NCI-H82 treated with DMSO at 0.1 percent for 48 hours (cell line): ENCODE measurements at regions not wholly inside any gene's neighbourhood (a gene's known extent, or its start where the extent isn't known, plus 50 kb on each side); places are given as distances from the start of the nearest gene placed in this dataset.

Experiments
- DNase-seq: peaks from one replicate; lab custom pipeline; 2025; ENCODE audit not compliant: unreplicated experiment; lab: John Stamatoyannopoulos, UW

DNA sequence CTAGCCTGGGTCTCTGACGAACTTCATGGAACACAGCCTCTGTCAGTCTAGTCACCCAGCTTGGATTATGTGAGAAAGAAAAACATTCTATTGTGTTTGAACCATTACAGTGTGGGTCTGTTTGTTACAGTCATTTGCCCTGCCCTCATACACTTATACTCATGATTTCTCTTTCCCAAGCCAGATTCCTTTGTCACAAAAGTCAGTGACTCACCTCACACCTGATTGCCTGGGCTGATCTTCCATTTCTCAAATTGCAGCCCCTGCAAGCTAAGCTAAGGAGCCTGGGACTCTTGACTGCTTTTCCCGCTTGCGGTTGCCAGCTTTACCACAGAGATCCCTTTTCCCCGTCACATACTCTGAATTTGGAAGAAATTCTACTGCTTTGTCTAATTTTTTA, 395.9 kb downstream of the SAMD5 start:
- DNase-seq: no peak

DNA sequence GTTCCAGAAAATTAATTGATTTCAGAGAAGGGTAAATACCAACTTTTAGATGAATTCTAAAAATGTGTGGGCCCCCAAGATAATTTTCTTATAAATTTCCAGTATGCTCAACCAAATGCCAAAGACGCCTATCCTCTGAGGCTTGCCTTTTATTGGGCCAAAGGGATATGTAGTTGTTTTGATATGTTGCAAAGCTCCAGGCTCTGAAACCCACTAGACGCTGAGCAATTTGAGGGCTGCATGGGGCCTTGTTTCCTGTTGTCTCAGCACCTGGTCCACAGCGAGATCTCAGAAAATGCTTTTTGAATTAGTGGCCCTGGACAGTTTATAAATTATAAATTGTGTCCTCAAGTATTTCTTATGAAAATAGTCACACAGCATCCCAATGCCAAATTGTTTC, 397.2 kb downstream of the SAMD5 start:
- DNase-seq: no peak

DNA sequence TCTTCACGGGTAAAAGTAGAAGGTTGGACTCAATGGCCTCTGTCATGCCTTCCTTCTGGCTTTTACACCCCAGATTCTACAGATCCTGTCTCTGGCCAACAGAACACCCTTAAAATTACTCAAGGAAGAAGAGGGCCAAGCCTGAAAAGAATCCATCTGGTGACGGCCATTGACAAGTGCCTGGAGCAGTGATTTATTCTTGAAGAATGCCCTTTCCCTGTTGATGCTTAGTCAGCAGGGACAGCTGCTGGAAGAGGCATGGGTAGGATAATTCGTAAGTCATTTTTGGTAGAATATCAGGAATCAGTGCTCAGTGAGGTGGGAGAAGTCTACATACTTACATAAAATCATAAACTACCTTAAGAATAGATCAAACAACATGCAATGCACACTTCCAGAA, 397.9 kb downstream of the SAMD5 start:
- no peak for DNase-seq

DNA sequence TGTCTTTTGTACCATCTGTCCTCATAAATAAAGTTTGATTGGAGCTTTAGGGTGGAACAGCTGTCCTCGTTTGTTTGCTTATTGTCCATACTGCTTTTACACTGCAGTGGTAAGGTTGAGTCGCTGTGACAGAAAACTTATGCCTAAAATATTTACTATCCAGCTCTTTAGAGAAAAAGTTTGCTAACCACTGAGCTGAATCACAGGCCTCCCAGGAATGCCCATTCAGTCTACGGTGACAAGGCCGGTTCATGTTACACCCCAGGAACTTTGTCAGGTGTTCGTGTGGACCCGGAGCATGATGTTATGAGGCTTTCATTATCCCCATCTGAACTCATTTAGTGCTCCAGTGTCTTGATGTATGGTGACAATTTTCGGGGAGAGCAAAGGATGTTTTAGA, 401.1 kb downstream of the SAMD5 start:
- no peak for DNase-seq

DNA sequence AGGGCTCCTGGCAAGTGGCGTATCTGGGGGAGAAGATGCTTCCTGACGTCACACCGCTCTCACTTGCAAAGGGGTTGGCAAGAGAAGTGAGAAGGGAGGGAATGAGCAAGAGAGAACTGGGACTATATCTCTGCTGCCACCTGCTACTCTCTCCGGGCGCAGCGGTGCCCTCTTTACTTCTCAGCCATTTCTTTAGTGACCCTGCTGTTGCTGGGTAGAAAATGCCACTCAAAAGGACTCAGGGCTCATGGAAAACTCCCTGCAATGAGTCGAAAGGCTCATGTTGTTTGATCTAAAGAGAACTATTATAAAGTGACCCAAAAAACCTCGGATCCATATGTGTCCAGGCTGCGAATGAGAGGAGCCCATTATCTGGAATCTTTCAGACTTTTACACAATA, 401.8 kb downstream of the SAMD5 start:
- no peak for DNase-seq

DNA sequence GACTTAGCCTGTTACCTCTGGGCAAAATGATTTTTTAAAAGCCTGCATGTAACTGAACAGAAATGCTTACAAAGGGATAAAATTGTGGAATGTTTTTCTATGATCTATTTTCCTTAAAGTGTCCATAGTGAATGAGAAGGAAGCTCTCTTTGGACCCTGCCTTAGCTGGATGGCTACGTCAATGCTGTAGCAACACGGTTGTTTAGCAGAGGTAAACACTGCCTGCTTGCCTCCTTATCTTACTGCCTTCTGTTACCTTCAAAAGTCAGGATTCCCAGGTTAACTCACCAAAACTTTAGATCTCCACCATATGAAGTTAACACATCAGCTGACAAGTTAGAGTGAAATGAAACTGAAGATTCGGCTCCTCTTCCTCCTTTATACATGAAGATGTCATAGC, 402.6 kb downstream of the SAMD5 start:
- DNase-seq: no peak

DNA sequence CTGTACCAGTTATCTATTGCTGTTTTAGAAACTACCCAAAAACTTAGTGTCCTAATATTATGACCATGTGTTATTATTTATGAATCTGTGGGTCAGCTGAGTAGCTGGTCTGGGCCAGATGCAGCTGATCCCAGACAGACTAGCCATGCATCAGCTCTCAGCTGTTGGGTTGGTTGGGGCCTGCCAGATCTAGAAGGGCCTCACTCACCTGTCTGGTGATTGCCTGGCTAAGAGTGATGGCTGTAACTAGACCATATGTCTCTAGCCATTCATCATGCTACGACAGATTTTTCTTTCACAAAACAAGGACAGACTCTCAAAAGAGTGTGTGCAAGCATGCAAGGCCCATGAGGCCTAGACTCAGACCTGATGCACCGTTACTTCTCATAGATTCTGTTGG, 403.2 kb downstream of the SAMD5 start:
- no peak for DNase-seq

DNA sequence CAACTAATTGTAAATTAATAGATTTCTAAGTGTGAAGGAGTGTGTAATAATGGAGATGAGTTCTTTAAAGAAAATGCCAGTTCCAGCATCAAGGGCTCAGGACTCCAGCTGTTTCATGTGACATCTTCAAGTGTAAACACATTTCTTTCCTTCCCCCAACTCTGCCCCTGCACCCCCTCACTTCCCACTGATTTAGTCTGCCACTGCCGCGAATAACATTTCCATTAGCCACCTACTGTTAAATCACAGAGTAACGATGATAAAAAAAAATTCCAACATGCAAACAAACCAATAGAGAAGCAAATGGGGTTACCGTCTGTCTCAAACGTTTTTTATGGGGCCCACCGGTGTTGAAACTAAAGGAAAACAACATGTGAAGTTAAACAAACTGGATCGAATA, 414.3 kb downstream of the SAMD5 start:
- DNase-seq: no peak

DNA sequence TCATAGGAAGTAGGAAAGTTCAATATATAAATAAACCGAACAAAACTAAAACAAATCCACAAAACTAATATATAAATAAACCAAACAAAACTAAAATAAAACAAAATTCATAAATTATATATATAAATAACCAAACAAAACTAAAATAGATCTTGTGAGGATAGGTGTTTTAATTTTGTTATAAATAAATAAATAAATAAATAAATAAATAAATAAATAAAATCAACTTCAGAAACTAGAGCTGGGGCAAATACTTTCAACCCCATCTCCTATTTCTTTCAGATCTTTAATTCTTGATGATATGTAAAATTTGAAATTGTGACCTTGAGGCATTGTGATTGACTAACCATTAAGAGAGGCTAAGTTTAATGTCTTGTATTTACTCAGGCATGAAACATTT, 416.1 kb downstream of the SAMD5 start:
- no peak for DNase-seq

DNA sequence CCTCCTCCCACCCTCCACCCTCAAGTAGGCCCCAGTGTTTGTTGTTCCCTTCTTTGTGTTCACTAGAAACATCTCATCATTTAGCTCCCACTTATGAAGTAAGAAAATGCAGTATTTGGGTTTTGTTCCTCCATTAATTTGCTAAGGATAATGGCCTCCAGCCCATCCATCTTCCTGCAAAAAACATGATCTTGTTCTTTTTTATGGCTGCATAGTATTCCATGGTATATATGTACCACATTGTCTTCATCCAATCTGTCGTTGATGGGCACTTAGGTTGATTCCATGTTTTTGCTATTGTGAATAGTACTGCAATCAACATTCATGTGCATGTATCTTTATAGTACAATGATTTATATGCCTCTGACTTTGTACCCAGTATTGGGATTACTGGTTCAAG, 416.8 kb upstream of the SASH1 start:
- no peak for DNase-seq

DNA sequence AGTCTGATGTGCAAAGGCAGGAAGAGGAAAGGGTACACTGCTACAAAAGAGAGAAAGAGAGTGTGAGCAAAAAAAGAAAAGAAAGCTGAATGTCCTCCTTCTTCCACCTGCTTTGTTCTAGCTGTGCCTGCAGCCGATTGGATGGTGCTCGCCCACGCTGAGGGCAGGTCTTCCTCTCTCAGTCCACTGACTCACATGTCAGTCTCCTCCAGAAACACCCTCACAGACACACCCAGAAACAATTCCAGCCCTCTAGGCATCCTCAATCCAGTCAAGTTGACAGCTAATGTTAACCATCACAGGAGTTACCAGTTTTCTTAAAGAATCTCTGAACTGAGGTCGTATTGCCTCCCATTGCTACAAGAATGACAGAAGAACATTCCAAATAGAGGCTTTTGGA, 411.9 kb upstream of the SASH1 start:
- no peak for DNase-seq

DNA sequence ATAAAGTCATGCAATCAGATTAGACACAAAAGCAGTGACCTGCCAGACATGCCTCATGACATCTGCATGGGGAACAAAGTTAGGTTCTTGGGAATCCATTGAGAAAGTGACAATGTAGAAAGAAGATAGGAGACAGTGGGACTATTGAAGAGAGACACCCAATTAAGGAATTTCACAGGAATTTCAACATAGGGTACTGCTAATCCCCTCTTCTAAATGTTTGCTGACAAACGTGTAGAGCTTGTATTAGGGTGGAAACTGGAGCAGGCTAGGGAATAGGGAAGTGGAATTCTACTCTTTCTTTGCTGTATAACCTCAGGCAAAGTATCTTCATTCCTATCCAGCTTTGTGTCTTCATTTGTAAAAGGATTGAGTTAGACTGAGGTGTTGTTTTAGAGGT, 409.4 kb upstream of the SASH1 start:
- no peak for DNase-seq

DNA sequence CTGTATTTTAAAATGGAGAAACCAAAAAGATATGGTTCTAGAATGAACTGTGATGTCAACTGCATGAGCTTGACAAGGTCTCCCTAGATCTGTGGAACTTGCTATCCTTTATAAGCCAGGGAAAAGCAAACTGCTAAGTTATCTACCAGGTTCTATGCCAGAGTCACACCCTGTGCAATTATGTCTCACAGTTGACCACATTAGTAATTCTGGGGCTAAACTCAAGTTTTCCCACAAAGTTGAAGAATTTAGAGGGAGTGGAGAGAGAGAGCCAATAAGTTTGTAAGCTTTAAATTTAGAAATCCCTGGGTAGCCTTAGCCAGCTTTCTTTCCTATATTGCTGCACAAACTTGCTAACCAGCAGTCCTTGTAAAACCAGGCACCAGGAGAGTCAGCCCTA, 407.0 kb upstream of the SASH1 start:
- no peak for DNase-seq

DNA sequence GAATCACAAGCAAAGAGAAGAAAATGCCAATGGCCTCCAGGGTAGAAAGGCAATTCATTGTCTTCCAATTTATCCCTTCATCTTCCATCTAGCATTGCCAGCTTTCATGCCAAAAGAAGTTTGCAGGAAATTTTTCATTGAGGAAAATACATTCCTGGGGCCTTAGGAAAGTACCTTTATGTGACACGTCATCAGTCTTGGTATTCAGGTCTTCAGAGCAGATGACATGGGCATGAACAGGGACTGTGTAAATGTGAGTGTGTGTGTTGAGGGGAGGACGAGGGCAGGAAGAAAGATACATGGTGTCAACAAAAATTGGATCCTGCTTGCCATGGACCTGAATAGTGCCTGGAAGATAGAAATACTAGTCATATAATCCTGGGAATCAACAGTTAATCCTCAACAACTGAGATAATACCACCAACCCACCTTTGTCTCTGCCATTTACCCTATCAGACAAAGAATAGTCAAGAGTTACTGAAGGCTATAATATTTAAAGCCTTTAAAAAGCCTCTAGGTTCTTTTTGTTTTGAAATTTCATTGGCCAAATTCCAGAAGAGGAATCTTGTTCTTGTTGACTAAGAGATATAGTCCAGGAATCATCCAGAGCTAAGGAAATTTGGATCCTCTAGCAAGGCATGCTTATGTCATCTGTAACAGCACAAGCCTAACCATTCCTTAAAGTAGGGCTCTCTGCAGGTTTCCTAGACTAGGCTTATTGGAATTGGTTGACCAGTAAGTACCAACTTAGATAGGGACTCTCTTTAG, 405.8 kb upstream of the SASH1 start:
- no peak for DNase-seq

DNA sequence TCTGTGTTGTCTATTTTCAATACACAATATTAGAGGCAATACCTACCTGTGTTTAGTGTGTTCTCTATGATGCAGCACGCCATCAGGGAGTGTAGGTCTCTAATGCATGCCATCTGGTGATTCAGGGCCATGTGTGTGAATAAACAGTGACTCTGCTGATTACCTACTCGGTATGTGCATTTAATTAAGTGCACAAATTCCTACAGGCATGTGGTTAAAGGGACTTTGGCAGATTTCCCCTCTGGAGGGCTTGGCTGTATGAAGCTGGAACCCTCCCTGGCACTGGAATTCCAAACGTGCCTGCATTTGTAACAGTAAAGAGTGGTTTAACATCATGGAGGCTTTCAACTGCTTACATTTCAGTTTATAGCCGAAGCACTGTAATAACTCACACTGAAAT, 401.5 kb upstream of the SASH1 start:
- peak; percentile 4 for DNase-seq

DNA sequence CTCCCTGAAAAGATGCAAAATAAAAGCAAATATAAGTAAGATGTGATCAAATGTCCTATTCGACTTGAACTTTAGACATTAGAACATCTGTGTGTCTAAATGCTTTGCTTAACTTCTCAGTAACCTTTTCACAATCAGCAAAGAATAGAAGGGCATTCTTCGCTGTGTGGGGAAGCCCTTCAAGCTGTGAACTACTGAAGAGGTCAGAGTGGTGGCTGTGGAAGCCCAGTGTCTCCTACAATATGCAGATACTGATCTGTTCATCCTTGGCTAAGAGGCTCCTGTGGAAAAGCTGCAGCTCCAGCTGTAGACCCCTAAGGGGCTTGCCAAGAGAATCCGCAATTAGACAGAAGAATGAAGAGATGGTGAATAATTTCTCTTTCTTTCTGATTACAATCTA, 400.3 kb upstream of the SASH1 start:
- no peak for DNase-seq

DNA sequence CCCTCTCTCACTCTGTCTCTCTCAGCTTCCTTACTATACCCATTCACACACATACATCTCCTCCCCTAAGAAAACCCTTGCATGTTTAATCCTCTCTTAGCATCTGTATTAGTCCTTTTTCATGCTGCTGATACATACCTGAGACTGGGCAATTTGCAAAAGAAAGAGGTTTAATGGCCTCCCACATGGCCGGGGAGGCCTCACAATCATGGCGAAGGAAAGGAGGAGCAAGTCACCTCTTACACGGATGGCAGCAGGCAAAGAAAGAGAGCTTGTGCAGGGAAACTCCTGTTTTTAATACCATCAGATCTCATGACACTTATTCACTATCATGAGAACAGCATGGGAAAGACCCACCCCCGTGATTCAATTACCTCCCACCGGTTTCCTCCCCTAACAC, 398.5 kb upstream of the SASH1 start:
- no peak for DNase-seq

DNA sequence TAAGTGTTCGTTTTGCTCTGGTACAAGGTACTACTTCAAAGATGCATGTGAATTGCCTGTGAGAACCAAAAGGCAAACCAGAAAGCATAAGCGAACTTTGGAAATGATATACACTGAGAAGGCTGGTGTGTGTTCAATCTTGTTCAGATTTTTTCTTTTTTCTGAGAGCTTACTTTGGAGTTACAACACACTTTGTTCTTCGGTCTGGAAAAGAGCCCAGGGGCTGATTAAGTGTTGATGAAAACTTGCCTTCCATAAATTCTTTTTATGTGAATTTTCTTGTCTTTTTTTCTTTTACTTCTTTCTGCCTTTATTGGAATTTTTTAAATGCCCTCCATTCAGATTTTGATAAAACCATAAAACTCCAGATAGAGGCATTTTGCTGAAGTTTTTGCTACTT, 395.1 kb upstream of the SASH1 start:
- no peak for DNase-seq

DNA sequence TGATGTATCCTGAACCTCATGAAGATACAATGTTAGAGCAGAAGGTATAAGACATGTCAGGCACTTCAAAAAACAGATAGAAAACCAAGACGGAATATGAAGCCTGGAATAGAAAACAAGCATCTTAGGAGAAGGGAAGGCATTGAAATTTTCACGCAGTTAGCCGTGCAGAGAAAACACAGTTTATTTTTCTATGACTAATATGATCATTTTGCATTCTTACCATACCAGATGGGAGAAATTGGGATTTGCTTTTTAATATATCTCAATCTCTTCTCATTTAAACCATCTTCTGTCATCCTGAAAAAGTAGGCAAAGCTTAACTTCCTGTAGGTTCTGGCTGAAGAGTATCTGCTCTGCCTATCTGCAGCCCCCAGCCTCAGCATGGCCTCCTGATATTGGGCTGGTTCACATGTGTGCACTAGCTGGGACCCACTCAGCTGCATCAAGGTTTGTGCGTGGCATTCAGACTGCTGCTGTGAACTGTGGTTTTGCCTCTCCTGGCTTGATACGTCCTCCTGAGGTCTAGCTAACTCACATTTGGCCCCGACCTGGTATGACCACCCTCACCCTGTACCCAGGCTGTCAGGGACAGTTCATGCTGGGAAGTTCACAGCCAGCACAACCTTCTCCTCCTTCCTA, 392.5 kb upstream of the SASH1 start:
- no peak for DNase-seq

DNA sequence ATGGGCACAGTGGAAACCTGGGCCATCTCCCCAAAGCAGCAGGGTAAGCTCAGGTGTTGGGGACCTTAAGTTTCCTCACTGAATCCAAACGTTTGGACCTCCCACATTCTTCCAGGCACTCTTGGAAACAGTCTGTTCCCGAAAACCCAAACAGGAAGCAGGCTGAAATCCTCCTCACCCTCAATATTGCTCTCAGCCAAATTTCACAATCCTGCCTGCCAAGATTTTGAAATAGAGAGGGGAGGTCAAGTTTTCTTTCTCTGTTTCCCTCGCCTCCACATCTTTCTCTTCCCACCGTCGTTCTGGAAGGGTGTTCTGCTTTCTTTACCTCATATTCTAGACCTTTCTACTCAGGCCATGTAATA, 392.0 kb upstream of the SASH1 start:
- no peak for DNase-seq

DNA sequence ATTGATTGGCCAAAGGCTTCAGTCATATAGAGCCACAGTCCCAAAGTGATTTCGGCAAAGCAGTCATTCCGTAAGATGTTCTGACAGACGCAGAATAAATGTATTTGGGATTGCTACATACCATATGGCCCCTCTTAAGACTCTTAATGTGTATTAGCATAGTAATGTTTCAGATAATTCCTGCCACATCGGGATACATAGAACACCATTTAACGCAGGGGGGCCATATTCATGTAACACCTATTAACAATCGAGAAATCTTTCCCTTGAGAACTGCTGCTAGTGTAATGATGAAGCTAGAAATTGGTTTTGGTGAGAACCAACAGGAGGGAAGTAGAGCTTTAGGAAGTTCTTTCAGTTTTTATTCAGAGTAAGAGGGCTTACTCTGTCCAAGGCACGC, 390.9 kb upstream of the SASH1 start:
- peak; percentile 48 for DNase-seq

DNA sequence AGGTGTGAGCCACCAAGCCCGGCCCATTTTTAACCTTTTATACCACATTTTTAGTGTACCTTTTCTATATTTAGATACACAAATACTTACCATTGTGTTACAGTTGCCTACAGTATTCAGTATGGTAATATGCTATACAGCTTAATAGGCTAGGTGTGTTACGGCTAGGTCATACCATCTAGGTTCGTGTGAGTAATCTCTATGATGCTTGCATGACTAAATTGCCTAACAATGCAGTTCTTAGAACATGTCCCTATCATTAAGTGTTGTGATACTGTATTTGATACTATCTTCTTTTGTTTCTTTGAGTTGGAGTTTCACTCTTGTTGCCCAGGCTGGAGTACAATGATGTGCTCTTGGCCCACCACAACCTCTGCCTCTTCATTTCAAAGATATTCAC, 387.7 kb upstream of the SASH1 start:
- no peak for DNase-seq

DNA sequence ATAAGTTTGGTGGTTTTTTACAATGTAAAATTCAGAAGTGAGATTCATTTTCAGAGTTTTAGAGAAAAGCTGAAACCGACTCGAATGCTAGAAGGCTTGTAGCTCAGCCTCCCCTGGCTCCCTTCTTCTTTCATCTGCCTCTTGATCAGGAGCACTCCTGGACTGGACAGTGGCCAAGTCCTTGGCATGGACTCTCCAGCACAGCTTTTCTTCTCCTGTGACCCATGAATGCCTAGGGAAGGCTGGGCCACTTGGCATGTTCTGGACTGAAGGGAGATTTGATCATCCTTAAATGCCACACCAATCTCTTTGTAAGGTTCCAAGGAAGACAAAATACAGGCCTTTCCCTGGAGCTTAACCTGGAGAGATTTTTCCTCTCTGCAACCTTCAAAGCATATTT, 384.0 kb upstream of the SASH1 start:
- no peak for DNase-seq
